Vagina (tissue), 2 donors: ENCODE measurements at regions not wholly inside any gene's neighbourhood (a gene's known extent, or its start where the extent isn't known, plus 50 kb on each side); places are given as distances from the start of the nearest gene placed in this dataset.

Experiments
- POLR2A ChIP-seq, 2 donors: fragments of 450-650 bp; IDR thresholded peaks; one replicate each; pipeline ENCODE4 v1.6.1; 2017; ENCODE audit warnings: antibody characterized with exemption in 2 of 2, mild to moderate bottlenecking in 2 of 2, moderate library complexity in 2 of 2
- TF ChIP-seq, protein P1 (sequence below), 3 experiments: fragments of 450-650 bp in 2 of 3; fragments of 200-600 bp in 1 of 3; sonication (generic) in 1 of 3; IDR thresholded peaks; one replicate each; pipeline ENCODE4 v1.5.1; 2017 to 2019; ENCODE audit warnings: antibody characterized with exemption in 3 of 3, mild to moderate bottlenecking in 2 of 3, moderate library complexity in 2 of 3

DNA sequence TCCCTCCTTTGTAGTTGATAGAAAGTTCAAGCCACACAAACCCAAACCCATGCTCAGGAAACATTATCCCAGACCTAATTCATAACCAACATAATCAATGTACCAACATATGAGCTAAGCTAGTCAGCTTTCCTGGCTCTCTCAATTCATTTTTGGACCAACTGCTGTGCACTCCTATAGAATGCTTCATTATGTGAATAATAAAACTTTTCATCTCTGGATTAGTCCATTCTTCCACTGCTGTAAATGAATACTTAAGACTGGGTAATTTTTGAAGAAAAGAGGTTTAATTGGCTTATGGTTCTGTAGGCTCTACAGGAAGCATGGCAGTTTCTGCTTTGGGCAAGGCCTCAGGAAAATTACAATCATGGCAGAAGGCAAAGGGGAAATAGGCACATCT, 651.9 kb downstream of the RERGL start:
- TF ChIP-seq, protein P1, sequence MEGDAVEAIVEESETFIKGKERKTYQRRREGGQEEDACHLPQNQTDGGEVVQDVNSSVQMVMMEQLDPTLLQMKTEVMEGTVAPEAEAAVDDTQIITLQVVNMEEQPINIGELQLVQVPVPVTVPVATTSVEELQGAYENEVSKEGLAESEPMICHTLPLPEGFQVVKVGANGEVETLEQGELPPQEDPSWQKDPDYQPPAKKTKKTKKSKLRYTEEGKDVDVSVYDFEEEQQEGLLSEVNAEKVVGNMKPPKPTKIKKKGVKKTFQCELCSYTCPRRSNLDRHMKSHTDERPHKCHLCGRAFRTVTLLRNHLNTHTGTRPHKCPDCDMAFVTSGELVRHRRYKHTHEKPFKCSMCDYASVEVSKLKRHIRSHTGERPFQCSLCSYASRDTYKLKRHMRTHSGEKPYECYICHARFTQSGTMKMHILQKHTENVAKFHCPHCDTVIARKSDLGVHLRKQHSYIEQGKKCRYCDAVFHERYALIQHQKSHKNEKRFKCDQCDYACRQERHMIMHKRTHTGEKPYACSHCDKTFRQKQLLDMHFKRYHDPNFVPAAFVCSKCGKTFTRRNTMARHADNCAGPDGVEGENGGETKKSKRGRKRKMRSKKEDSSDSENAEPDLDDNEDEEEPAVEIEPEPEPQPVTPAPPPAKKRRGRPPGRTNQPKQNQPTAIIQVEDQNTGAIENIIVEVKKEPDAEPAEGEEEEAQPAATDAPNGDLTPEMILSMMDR (IDR thresholded peaks at IDR 0.05), result no peak
- TF ChIP-seq POLR2A (IDR thresholded peaks at IDR 0.05), result no peak
